ENCODE measurements at regions not wholly inside any gene's neighbourhood (a gene's known extent, or its start where the extent isn't known, plus 50 kb on each side); places are given as distances from the start of the nearest gene placed in this dataset.
"Not testable (repeated sequence)": the region's sequence is repeated elsewhere in the genome, so short reads cannot be mapped to it uniquely, and the experiment has no call there.

DNA sequence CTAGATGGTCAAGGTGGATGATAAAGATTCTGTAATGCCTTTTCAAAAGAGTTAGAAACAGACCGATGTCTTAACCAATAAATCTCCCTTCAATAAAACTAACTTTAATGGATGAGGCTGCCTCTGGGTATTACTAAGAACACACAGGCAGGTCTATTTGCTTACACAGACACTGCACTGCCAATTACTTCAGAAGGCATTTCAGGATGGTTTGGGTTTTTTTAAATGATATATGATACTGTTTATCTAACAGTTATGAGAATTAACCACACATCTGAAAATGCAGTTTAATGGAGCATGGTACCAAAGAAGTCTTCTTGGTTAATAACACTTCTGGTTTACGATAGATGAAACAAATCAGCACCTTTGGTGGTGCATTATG is 367.9 kb upstream of the GRAMD2B start:
- WGBS: 63% methylated on average over 2 of the region's 2 CpGs
- DNase-seq (ENCODE audit: extremely low spot score): no peak
- Histone ChIP-seq H3K36me3 (ENCODE audit: insufficient read depth) (no peaks in the 10 kb centered on the region), H3K4me1 (ENCODE audit: insufficient read depth) (no peaks in the 10 kb centered on the region), H3K27ac (ENCODE audit: low read depth) (no peak overlapping the region), H3K4me3 (ENCODE audit: low read depth, low read length) (no peak overlapping the region)

DNA sequence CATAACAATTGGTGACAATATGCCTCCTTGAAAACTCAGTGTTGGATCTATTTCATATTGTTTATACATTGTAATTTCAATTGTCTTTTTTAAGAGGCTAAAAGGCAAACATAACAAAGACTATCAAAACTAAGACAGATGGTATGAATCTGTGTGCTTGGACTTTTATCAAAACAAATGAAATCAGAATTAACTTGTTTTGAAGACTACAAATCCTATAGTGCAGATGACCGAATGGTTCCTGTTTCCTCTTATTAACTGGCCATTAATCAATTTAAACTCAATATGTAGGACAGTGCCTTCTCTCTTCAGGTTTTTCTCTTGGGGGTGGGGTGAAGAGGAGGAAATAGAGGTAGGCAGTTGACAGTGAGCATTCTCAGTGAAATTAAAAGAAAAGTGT is 366.9 kb upstream of the GRAMD2B start:
- Histone ChIP-seq H3K4me3 (ENCODE audit: low read depth, low read length) (no peak overlapping the region), H3K36me3 (ENCODE audit: insufficient read depth) (no peaks in the 10 kb centered on the region), H3K4me1 (ENCODE audit: insufficient read depth) (no peaks in the 10 kb centered on the region), H3K27ac (ENCODE audit: low read depth) (no peak overlapping the region)
- WGBS: 51% methylated on average over 1 of the region's 1 CpG
- DNase-seq (ENCODE audit: extremely low spot score): no peak

DNA sequence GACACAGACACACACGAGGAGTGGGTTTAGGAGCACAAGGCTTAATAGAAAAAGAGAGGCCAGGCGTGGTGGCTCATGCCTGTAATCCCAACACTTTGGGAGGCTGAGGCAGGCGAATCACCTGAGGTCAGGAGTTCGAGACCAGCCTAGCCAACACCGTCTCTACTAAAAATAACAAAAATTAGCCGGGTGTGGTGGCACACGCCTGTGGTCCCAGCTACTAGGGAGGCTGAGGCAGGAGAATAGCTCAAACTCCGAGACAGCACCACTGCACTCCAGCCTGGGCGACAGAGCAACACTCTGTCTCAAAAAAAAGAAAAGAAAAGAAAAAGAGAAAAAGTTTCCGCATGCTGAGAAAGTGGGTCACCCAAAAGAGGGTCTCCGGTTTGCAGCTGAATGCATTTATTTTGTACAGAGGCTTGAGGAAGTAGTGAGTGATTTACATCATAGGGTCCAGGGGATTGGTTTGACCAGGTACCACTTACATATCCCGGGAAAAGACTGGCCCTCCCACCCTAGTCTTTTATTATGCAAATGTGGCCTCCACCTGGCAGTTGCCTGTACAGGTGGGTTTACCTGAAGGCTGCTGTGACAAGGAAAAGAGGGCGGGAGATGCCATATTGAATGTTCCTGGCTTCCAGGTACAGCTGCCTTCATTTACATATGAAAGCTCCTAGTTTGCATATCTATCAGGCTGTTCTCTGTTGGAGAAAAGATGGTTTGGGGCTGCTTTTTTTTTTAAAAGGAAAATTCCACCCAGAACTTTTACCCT is 366.2 kb upstream of the GRAMD2B start:
- 81% methylated on average over 13 of the region's 13 CpGs for WGBS
- Histone ChIP-seq H3K4me1 (ENCODE audit: insufficient read depth) (no peaks in the 10 kb centered on the region), H3K27ac (ENCODE audit: low read depth) (no peak overlapping the region), H3K4me3 (ENCODE audit: low read depth, low read length) (no peak overlapping the region), H3K36me3 (ENCODE audit: insufficient read depth) (no peaks in the 10 kb centered on the region)
- DNase-seq (ENCODE audit: extremely low spot score): no peak

GRCh38 chr5:126058392-126058791 is 364.8 kb upstream of the GRAMD2B start:
- not testable (repeated sequence) for H3K27ac ChIP-seq (ENCODE audit: low read depth); DNase-seq (ENCODE audit: extremely low spot score); H3K4me1 ChIP-seq (ENCODE audit: insufficient read depth); H3K36me3 ChIP-seq (ENCODE audit: insufficient read depth); H3K4me3 ChIP-seq (ENCODE audit: low read depth, low read length)
- WGBS: 96% methylated on average over 5 of the region's 5 CpGs

GRCh38 chr5:126062398-126063221 is 360.6 kb upstream of the GRAMD2B start:
- Histone ChIP-seq H3K4me1 (ENCODE audit: insufficient read depth) (no peaks in the 10 kb centered on the region), H3K27ac (ENCODE audit: low read depth) (no peak overlapping the region), H3K36me3 (ENCODE audit: insufficient read depth) (no peaks in the 10 kb centered on the region), H3K4me3 (ENCODE audit: low read depth, low read length) (no peak overlapping the region)
- WGBS: 40% methylated on average over 1 of the region's 1 CpG
- DNase-seq (ENCODE audit: extremely low spot score): no peak

- DNase-seq (ENCODE audit: extremely low spot score): no peak
- 93% methylated on average over 3 of the region's 3 CpGs for WGBS
- no peak overlapping the region for H3K4me3 ChIP-seq (ENCODE audit: low read depth, low read length)
- no peaks in the 10 kb centered on the region for H3K36me3 ChIP-seq (ENCODE audit: insufficient read depth)
- H3K4me1 ChIP-seq (ENCODE audit: insufficient read depth): no peaks in the 10 kb centered on the region
- no peak overlapping the region for H3K27ac ChIP-seq (ENCODE audit: low read depth)
Measured at GRCh38 chr5:126065061-126065460, 358.1 kb upstream of the GRAMD2B start.

DNA sequence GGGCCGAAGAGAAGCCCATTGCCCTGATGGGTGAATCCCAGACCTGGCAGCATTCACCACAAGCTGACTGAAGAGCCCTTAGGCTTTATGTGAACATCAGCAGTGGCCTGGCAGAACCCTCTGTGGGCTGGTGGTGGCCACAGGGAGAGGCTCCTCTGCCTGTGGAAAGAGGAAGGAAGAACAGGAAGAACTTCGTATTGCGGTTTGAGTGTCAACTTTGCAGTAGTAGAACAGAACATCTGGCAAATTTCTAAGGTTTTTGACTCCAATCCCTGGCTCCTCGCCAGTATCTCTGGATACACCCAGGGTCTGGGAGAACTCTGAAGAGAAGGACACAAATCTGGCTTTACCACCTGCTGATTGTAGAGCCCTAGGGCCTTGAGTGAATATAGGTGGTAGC is 356.4 kb upstream of the GRAMD2B start:
- H3K27ac ChIP-seq (ENCODE audit: low read depth): no peak overlapping the region
- no peaks in the 10 kb centered on the region for H3K36me3 ChIP-seq (ENCODE audit: insufficient read depth)
- DNase-seq (ENCODE audit: extremely low spot score): no peak
- WGBS: 73% methylated on average over 4 of the region's 4 CpGs
- H3K4me3 ChIP-seq (ENCODE audit: low read depth, low read length): no peak overlapping the region
- no peaks in the 10 kb centered on the region for H3K4me1 ChIP-seq (ENCODE audit: insufficient read depth)

DNA sequence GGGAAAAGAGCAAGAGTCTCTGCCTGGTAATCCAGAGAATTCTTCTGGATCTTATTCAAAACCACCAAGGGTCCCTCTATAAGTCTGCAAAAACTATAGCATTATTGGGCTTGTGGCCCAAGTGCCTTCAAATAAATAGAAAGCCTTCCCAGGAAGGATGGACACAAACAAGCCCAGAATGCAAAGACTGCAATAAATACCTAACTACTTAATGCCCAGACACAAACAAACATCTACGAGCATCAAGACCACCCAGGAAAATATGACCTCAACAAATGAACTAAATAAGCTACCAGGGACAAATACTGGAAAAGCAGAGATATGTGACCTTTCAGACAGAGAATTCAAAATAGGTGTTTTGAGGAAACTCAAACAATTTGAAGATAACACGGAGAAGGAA is 355.8 kb upstream of the GRAMD2B start:
- WGBS: 80% methylated on average over 2 of the region's 2 CpGs
- Histone ChIP-seq H3K27ac (ENCODE audit: low read depth) (no peak overlapping the region), H3K4me1 (ENCODE audit: insufficient read depth) (no peaks in the 10 kb centered on the region), H3K4me3 (ENCODE audit: low read depth, low read length) (no peak overlapping the region), H3K36me3 (ENCODE audit: insufficient read depth) (no peaks in the 10 kb centered on the region)
- DNase-seq (ENCODE audit: extremely low spot score): no peak

GRCh38 chr5:126069329-126069728 is 353.9 kb upstream of the GRAMD2B start:
- no peak overlapping the region for H3K27ac ChIP-seq (ENCODE audit: low read depth)
- no peak overlapping the region for H3K4me3 ChIP-seq (ENCODE audit: low read depth, low read length)
- no peak for DNase-seq (ENCODE audit: extremely low spot score)
- H3K36me3 ChIP-seq (ENCODE audit: insufficient read depth): no peaks in the 10 kb centered on the region
- WGBS: 63% methylated on average over 3 of the region's 3 CpGs
- H3K4me1 ChIP-seq (ENCODE audit: insufficient read depth): no peaks in the 10 kb centered on the region

- no peak overlapping the region for H3K27ac ChIP-seq (ENCODE audit: low read depth)
- DNase-seq (ENCODE audit: extremely low spot score): no peak
- H3K36me3 ChIP-seq (ENCODE audit: insufficient read depth): no peaks in the 10 kb centered on the region
- H3K4me3 ChIP-seq (ENCODE audit: low read depth, low read length): no peak overlapping the region
- WGBS: 94% methylated on average over 2 of the region's 2 CpGs
- H3K4me1 ChIP-seq (ENCODE audit: insufficient read depth): no peaks in the 10 kb centered on the region
Measured at GRCh38 chr5:126070481-126070880, 352.7 kb upstream of the GRAMD2B start.

DNA sequence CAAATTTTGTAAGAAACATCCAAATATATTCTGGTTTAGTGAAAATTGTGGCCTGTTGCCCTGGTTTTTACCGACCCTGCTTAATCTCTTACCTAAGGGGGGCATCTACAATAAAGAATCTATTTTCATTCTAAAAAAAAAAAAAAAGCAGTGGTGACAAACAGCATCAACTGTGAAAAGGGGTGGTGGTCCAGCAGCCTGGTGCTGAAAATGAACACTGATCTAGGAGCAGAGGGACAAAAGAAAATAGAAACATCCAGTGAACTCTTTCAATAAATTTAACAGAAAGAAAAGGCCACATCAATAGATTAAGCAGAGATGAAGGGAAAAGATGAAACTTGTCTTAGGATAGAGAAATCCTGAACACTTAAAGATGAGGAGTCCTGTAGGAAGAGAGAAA is 348.7 kb upstream of the GRAMD2B start:
- WGBS: 84% methylated on average over 1 of the region's 1 CpG
- no peak for DNase-seq (ENCODE audit: extremely low spot score)
- Histone ChIP-seq H3K27ac (ENCODE audit: low read depth) (no peak overlapping the region), H3K4me3 (ENCODE audit: low read depth, low read length) (no peak overlapping the region), H3K4me1 (ENCODE audit: insufficient read depth) (no peaks in the 10 kb centered on the region), H3K36me3 (ENCODE audit: insufficient read depth) (no peaks in the 10 kb centered on the region)

GRCh38 chr5:126079266-126079665 is 343.9 kb upstream of the GRAMD2B start:
- 33% methylated on average over 3 of the region's 3 CpGs for WGBS
- DNase-seq (ENCODE audit: extremely low spot score): no peak
- Histone ChIP-seq H3K4me1 (ENCODE audit: insufficient read depth) (no peaks in the 10 kb centered on the region), H3K36me3 (ENCODE audit: insufficient read depth) (no peaks in the 10 kb centered on the region), H3K27ac (ENCODE audit: low read depth) (no peak overlapping the region), H3K4me3 (ENCODE audit: low read depth, low read length) (no peak overlapping the region)

- Histone ChIP-seq H3K4me1 (ENCODE audit: insufficient read depth) (no peaks in the 10 kb centered on the region), H3K36me3 (ENCODE audit: insufficient read depth) (no peaks in the 10 kb centered on the region), H3K27ac (ENCODE audit: low read depth) (no peak overlapping the region), H3K4me3 (ENCODE audit: low read depth, low read length) (no peak overlapping the region)
- DNase-seq (ENCODE audit: extremely low spot score): no peak
- WGBS: 98% methylated on average over 2 of the region's 2 CpGs
Measured at GRCh38 chr5:126081209-126081608, 342.0 kb upstream of the GRAMD2B start.

DNA sequence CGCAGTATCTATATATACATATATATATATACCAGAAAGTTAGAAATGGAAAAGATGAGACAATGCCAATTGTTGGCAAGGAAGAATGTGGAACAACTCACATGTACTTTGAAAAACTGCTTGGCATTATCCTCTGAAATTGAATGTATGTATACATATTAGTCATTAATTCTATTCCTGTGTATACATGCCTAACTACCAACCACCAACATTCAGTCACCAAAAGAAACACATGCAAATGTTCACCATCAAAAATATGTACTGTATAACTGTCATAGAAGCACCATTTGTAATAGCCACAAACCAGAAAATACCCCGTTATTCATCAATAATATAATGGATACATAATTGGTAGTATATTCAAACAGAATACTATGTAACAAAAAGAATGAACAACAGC is 330.2 kb upstream of the GRAMD2B start:
- Histone ChIP-seq H3K4me1 (ENCODE audit: insufficient read depth) (no peaks in the 10 kb centered on the region), H3K4me3 (ENCODE audit: low read depth, low read length) (no peak overlapping the region), H3K27ac (ENCODE audit: low read depth) (no peak overlapping the region), H3K36me3 (ENCODE audit: insufficient read depth) (no peaks in the 10 kb centered on the region)
- WGBS: 46% methylated on average over 2 of the region's 2 CpGs
- no peak for DNase-seq (ENCODE audit: extremely low spot score)

All from urinary bladder (tissue), 3 donors.